HK-2 (cell line): ENCODE measurements at regions not wholly inside any gene's neighbourhood (a gene's known extent, or its start where the extent isn't known, plus 50 kb on each side); places are given as distances from the start of the nearest gene placed in this dataset.
"Not testable (repeated sequence)": the region's sequence is repeated elsewhere in the genome, so short reads cannot be mapped to it uniquely, and the experiment has no call there.

Source experiments
- DNase-seq: peaks from one replicate; pipeline ENCODE4 v3.0.0-alpha.2; 2018; ENCODE audit not compliant: unreplicated experiment

DNA sequence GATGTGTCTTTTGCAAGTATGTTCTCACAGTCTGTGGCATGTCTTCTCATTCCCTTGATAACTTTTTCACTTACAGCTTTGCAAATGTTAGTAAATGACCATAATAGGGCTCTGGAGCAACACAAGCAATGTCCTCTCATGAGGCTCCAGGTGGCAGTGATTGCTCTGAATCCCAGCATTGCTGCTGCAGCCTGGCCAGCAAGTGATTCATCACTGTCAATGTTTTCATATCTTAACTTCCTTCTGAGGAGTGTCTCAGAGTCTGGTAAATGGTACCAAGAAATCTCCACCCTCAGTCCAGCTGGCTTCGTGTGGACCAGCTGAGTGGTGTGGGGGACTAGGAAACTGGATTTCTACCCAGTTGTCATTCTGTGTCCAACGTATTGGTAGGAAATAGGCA, 139.6 kb downstream of the MYLK4 start:
- no peak for DNase-seq

GRCh38 chr6:2608503-2608902, 142.2 kb downstream of the MYLK4 start:
- no peak for DNase-seq

DNA sequence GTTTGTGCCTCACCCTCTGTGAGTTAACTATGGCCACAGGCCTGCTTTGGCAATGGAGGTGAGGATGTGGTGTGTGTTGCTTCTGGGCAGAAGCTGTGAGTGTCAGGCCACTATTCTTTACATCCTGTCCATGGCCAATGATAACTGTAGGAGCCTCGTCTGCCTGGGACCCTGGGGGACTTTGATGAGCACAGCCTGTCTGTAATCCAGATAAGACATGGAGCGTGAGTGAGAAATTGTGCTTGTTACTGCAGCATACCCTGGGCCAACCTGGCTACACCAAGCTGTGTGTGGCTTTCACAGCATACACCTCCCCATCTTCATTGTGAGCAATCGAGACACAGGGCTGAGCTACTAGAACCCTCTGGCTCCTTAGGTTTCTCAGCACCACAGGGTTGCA, 150.4 kb downstream of the MYLK4 start:
- DNase-seq: no peak

DNA sequence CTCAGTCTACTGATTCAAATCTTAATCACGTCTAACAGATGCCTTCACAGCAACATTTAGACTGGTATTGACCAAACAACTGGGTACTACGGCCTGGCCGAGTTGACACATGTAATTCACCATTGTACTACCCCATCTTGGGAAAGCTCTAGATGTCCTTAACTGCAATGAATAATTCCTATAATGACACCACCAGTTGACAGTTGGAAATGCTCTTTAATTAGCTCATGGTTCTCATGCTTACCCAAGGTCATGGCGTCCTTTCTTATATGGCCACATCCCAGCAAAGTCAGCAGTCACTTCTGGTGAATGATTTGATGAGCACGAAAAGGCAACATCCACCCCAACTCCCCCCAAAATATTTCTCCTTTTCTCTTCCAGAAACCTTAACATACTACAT, 150.9 kb downstream of the MYLK4 start:
- no peak for DNase-seq

- DNase-seq: no peak
These were observed 151.9 kb downstream of the MYLK4 start for GRCh38 chr6:2598867-2599266.

DNA sequence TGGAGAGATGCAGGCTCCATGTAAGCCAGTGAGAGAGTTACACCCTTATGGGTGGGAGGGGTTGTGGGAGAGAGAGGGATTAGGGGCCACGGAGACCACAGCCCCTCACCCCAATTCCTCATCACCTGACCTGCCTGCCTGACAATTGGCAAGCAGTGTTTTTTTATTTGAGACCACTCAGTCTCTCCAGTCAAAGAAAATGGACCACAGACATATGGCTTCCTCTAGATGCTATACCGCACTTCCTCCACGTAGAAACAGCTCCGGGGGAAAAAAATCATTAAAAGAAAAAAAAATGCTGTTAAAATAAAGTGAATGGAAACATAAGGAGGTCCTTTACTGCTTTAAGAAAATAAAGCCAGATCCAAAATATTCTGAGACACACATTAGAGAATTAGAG, 152.7 kb downstream of the MYLK4 start:
- no peak for DNase-seq

DNA sequence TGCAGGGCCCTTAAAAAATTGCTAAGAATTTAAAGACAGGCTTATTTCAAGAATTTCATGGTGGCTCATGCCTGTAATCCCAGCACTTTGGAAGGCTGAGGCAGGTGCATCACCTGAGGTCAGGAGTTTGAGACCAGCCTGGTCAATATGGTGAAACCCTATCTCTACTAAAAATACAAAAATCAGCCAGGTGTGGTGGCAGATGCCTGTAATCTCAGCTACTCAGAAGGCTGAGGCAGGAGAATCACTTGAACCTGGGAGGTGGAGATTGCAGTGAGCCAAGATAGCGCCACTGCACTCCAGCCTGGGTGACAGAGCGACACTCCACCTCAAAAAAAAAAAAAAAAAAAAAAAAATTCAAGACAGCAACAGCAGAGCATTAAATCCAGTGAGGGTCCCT, 153.3 kb downstream of the MYLK4 start:
- not testable (repeated sequence) for DNase-seq

GRCh38 chr6:2596222-2596621, 154.5 kb downstream of the MYLK4 start:
- DNase-seq: no peak

GRCh38 chr6:2594868-2595267, 155.9 kb downstream of the MYLK4 start:
- no peak for DNase-seq

DNA sequence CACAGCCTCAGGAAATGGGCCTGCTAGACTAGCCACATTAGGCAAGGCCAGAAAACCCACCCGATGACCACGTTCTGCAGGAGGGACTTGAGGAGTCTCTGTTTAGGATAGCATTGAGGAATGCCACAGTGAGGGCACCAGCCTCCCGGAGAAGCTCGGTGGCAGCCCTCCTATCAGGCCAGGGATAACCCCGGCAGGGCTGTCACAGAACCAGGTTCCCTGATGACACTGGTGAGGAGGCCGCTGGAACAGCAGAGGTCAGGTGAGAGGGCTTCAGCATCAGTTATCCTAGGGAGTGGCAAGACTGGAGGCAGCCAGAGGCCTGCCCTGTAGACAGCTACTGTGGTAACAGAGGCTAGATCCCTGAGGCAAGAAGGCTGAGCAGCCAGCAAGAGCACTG, 157.6 kb downstream of the MYLK4 start:
- no peak for DNase-seq

- DNase-seq: no peak
These were observed 161.5 kb downstream of the MYLK4 start for GRCh38 chr6:2589171-2589661.

DNA sequence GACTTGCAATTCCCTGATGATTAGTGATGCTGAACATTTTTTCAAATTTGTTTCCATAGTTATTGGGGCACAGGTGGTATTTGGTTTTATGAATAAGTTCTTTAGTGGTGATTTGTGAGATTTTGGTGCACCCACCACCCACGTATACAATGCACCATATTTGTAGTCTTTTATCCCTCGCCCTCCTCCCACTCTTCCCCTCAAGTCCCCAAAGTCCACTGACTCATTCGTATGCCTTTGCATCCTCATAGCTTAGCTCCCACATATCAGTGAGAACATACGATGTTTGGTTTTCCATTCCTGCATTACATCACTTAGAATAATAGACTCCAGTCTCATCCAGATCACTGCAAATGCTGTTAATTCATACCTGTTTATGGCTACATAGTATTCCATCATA, 167.3 kb downstream of the MYLK4 start:
- no peak for DNase-seq

GRCh38 chr6:2582268-2582667, 168.5 kb downstream of the MYLK4 start:
- DNase-seq: no peak

DNA sequence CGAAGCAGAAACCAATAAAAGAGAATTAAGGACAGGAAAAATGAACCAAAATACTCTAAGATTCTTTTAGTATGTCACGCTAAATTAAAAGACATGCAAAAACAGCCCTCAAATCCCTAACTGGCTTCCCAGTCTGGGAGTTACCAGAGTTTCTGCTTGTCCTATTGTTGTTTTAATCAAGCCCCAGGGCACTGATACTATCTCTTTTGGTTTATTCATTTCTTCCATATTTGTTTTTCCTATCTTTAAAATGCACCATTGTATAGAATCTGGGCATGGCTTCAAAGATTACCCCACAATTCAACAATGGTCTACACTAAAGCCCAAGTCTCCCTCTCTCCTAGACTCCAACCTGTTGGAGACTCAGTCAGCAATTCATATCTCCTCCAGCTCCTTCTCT, 169.1 kb downstream of the MYLK4 start:
- no peak for DNase-seq

DNA sequence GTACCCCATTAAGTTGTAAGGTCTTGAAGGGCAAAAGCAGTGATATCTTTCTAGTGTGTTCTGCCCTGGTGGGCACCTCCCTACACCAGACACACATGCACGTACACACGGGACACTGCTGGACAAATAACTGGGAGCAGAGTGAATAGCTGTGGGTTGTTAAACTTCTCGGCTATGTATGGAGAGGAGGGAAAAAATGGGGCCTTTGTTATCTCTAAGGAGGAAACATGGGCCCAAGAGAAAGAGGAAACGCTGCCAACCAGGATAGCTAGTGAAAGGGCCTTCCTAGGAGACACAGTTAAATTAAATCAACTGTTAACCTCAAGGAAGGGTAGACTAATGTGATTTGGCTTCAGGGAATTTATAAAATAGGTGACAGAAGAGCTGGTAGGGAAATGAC, 169.7 kb downstream of the MYLK4 start:
- DNase-seq: no peak

DNA sequence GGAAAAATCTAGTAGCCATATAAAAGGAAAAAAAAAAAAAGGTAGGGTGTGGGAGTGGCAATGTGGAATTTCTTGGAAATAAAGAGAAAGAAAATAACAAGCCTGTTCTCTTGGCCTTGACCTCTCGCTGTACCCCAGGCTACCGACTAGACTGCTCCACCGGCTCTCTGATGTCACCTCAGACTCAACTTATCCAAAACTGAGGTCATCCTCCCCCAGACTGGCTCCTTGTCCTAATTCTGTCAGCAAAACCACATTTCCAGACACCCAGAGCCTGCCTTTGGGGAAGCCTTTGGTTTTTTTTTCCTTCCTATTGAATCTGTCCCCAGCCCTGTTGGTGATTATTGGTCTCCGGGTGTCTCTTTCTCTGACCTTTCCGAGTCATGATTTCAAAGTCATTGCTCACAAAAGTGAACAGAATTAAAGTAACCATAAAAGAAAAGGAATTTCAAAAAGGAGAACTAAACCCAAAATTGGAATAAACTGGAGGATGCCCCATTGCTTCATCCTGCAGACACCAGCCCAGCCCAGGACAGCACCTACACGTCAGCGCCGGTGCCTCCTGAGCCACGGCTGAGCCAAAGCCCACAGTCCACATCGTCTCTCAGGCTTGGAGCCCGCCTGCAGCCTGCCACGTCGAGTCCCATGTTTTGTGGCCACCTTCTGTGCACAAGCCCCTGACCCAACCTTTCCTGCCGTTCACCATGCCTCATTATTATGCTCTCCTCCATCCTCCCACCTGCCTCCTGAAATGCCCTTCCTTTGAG, 170.7 kb downstream of the MYLK4 start:
- no peak for DNase-seq

DNA sequence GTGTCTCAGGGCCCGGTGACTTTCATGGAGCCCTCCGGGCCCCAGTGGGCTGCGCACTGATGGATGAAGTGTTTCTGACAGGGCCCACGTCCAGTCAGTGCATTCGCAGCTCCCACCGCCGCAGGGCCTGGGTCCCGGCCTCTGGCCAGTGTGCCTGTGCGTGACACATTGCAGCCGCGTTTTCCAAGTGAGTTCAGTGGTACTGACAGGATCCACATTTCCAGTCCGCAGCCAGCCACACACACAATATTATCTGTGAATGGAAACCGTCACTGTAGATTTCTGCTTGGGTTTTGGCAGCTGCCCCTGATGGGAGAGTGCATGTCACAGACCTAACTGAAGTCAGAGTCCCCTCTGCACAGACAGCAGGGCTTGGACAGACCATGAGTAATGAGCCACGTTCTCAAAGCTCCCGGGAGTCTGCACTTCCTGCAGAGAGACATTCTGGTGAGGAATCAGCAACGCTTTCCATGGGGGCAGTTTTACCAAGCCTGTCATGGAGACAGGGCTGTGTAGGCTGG, 171.4 kb downstream of the MYLK4 start:
- DNase-seq: no peak

DNA sequence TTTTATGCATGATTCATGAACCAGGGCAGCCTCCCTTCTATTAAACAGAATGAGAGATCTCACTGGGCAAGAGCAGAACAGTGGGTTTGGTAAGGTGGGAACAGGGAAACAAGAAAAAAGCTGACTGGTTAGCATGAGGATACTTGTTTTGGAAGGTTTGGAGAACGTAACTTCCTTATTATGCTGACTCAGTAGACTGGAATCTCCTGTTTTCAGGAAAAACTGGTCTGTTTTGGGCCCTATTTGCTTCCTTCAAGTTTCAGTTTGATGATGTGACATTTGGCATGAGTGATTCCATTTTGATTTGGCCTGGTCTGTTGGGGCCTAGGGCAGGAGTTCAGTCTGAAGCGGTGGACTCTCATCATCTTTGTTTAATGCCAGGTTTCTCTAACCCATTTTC, 172.0 kb downstream of the MYLK4 start:
- no peak for DNase-seq

DNA sequence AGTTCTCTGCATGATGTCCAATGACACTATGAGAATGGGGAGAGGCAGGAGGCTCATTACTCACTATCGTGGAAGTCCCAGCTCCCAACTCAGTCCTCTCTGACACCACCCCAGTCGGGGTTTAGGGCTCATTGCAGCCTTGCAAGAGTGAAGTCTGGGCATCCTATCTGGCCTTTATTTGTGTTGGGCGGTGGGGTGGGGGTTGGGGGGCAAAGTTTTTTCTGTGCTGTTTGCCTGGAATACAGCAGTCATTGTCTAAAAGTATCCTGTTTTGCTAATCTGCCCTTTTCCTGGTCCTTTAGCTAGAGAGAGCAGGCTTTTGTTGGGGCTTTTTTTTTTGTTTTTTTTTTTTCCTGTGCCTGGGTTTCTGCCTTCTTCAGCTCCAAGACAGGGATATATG, 174.2 kb downstream of the MYLK4 start:
- DNase-seq: no peak

DNA sequence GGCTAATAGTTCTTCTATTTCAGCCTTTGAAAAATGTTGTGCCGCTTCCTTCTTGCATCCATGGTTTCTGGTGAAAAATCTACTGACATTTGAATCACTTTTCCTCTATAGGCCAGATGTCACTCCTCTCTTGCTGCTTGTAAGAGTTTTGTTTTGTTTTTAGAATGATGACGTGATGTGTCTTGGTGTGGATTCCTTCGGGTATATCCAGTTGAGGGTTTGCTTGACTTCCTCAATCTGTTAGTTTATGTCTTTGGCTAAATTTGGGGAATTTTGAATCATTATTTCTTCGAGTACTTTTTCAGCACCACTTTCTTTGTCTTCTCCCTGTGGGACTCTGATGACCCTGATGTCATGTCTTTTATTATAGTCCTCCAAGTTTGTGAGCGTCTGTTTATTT, 175.5 kb downstream of the MYLK4 start:
- DNase-seq: no peak

DNA sequence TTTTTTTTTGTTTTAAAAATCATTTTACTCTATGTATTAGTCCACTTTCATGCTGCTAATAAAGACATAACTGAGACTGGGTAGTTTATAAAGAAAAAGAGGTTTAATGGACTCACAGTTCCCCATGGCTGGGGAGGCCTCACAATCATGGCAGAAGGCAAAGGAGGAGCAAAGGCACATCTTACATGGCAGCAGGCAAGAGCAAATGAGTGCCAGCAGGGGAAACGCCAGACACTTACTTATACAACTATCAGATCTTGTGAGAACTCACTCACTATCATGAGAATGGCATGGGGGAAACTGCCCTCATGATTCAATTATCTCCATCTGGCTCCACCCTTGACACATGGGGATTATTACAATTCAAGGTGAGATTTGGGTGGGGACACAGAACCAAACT, 181.3 kb downstream of the MYLK4 start:
- DNase-seq: not testable (repeated sequence)

DNA sequence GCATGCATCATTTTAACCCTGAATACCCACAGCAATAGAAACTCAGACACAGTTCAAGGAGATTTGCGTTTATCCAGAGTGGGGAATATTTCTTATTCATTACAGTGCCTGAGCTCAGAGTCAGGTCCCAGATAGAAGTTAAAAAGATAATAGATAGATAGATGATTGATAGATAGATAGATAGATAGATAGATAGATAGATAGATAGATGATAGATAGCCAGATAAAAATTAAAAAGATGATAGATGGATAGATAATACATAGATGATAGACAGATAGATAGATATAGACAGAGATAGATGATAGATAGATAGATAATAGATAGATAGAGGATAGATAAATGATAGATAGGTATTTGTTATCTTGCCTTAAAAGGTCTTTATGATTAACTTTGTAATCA, 184.7 kb downstream of the MYLK4 start:
- no peak for DNase-seq

GRCh38 chr6:2565499-2565898, 185.2 kb downstream of the MYLK4 start:
- DNase-seq: no peak

DNA sequence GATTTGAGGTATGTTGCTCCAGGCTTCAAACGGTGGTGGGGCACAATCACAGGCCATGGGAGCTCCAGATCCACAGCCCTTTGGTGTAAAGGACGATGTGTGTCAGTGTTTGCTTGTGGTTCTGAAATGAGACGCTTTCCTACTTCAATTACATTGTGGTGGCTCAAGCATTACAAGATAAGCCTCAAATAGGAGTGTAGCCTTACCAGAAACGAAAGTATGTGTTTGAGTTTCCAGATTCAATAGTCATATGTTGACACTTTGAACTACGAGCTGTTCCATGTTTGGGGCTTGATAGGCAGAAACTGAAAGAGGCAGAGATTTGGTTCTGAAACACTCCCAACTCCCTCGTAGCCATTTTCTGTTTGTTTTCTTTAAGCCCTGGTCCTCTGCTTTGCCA, 187.1 kb downstream of the MYLK4 start:
- DNase-seq: no peak
